ENCODE measurements at regions not wholly inside any gene's neighbourhood (a gene's known extent, or its start where the extent isn't known, plus 50 kb on each side); places are given as distances from the start of the nearest gene placed in this dataset.

DNA sequence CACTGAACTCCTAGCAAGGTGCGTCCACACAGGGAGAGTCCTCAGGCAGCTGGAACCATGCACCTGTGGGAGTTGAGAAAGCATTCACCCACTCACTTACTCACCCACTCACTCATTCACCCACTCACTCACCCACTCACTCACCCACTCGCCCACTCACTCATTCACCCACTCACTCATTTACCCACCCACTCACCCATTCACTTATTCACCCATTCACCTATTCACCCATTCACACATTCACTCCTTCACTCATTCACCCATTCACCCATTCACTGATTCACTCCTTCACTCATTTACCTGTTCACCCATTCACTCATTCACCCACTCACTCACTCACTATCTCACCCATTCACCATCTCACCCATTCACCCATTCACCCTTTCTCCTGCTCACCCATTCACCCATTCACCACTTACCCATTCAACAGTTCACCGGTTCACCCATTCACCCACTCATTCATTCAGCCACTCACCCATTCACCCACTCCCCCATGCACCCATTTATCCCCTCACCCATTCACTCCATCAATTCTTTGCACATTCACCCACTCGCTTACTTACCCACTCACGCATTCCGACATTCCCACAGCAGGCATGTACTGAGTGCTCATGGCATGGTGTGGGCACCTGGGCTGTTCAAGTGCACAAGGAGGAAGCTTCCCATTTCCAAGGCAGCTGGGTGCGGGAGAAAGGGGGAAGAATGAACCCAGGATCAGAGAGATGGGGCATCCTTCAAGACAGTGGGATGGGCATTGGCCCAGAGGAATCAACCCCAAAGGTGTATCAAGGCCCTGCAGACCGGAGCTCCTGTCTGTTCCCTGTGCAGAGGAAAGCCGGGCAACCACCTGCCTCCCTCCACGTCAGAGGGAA lies 135.2 kb upstream of the C14orf180 start:
- no peak for DNase-seq

DNA sequence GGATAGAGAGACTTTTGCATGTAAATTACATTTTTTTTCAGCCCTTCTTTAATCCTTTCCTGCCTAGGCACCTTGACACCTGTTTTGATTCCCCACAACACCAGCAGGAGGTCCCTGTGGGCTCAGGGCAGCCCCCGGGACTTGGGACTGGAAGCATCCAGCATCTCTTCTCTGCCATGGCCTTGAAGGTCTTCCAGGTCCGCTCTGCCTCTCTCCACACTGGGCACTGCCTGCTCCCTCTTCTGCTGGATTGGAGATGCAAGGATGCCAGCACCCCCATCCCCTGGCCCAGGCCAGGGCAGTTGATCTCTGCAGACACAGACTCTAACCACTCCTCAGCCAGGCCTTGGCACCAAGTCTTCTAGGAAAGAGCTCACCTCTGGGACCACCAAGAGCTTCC lies 134.5 kb upstream of the C14orf180 start:
- no peak for DNase-seq

DNA sequence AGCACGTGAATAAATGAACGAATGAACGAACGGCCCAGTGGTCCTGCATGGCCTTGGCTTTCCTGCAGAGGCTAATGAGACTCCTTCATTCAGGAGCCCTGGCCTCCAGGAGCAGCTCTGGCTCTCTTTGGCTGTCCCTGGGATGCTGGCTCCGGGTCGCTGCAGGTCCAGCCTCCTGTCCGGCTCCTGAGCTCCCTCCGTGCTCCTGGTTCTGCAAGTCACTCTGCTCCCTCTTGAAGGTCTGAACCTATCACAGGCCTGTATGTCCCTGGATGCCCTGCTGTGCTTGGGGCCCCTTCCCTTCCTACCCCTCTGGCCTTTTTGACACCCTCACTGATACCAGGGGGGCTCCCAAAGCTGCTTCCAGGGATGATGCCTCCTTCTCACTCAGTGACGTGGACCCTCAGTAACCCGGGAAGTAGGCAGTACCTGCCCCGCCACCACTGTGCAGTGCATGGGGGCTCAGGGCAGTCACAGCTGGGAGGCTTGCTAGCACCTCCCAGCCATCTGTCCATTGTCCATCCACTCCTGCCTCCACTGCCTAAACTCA lies 133.7 kb upstream of the C14orf180 start:
- DNase-seq: no peak

DNA sequence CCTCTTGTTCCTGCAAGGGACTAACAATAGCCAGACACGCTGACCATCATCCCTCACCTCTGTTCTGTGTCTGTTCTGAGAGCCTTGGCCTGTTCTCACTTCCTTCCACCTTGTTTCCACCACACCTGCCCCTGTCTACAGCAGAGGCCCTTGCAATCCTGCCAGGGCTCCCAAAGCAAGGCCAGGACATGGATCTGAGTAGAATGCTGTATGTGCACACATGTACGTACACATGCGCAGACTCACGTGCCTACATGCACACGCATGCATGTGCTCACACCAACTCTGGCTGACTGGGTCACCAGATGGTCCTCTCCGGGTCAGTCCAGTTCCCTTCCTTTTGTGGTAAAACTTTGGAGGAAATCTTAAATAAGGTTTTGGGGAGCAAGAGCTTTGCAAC lies 133.0 kb upstream of the C14orf180 start:
- no peak for DNase-seq

DNA sequence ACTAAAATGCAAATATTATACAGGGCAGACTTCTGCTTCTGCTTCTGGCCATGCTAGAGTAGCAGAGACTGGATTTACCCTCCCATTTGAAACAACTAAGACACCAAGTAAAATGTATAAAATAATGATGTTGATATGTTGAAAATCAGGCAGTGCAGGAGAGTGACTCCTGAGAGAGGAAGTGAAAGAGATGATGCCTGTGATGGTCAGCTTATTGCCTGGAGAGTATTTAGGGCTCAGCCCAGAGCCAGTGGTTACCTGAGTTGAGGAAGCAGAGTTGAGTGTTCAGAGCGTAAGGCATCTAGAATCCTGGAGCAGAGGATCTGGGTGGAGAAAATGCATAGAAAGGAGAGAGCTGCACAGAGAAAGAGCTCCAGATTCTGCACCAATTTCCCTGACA lies 131.8 kb upstream of the C14orf180 start:
- no peak for DNase-seq

DNA sequence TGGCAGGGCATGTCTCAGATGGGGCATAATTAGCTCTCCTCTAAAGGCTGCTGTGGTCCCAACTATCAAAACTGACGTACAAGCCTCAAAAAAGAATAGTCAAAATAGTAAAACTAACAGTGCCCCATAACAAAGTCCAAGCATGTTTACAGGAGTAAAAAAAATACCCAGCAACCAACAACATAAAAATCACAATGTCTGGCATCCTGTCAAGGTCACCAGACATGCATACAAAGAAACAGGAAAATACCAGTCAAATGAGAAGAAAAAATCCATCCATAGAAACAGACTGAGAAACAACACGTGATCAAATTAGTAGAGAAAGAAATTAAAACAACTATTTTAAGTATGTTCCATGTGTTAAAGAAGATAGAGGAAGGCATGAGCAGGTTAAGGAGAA lies 131.2 kb upstream of the C14orf180 start:
- no peak for DNase-seq

DNA sequence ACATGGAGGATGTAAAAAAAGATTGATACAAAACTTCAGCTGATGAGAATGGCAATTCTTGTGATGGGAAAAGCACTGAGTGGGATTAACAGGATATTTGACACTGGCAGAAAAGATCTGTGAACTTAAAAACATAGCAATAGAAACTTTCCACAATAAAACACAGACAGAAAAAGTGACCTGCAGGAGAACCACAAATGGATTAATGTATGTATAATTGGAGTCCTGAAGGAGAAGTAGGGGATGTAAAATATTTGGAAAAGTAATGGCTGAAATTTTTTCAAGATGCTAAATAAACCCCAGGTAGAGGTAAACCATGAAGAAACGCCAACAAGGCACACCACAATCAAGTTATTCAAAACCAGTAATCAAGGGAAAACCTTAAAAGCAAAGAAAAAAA lies 130.8 kb upstream of the C14orf180 start:
- no peak for DNase-seq

DNA sequence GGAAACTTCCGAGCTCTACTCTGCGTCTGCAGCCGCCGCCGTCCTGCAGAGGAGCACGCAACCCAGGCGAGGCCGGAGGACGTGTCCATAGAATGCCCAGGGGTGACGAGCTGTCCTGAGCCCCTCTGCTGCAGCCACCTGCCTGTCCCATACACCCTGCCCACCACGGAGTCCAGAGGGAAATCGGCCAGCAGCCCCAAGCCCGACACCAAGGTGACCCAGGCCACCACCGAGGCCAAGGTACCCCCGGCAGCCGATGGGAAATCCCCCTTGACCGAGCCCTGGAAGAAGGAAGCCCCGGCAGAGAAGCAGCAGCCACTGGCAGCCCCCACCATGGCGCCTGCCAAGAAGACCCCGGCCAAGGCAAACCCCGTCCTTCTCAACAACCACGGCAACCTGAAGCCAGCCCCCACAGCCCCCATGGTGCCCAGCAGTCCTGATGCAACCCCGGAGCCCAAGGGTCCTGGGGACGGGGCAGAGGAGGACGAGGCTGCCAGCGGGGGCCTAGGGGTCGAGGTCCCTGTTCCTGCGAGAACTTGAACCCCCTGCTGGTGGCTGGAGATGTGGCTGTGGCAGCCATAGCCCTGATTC lies 128.7 kb upstream of the C14orf180 start:
- no peak for DNase-seq

DNA sequence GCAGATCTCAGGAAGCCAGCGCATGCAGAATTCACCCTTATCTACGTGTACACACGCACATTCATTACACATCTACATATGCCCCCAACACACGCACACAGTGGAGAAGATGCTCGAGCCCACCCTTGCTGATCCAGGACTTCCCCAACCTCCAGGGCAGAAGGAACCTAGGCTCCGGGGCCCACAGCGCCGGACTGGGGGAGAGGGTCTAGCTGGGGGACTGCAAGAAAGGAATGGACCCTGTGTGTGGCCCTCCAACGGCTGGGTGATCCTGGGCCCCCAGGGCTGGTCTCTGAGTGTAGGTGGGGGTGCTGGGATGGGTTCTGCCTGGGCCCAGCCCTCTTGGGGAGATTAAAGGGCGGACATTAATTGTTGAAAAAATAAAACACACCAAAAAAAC lies 128.1 kb upstream of the C14orf180 start:
- DNase-seq: no peak

DNA sequence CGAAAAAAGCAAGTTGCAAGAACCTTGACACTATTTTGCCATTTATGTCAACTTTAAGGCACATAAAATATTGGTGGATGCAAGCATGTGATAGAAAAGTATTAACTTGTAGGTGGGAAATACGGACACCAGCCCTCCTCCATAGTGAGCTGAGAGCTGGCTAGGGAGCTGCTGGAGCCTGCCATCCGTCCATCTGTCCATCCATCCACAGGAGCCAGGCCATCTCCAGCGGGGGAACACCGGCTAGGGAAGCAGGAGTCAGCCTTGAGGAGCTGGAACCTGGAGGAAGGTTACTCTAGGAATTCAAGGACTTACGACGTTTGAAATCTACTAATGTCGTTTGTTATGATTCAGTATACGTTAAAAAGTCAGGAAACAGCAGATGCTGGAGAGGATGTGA lies 120.7 kb upstream of the C14orf180 start:
- no peak for DNase-seq

DNA sequence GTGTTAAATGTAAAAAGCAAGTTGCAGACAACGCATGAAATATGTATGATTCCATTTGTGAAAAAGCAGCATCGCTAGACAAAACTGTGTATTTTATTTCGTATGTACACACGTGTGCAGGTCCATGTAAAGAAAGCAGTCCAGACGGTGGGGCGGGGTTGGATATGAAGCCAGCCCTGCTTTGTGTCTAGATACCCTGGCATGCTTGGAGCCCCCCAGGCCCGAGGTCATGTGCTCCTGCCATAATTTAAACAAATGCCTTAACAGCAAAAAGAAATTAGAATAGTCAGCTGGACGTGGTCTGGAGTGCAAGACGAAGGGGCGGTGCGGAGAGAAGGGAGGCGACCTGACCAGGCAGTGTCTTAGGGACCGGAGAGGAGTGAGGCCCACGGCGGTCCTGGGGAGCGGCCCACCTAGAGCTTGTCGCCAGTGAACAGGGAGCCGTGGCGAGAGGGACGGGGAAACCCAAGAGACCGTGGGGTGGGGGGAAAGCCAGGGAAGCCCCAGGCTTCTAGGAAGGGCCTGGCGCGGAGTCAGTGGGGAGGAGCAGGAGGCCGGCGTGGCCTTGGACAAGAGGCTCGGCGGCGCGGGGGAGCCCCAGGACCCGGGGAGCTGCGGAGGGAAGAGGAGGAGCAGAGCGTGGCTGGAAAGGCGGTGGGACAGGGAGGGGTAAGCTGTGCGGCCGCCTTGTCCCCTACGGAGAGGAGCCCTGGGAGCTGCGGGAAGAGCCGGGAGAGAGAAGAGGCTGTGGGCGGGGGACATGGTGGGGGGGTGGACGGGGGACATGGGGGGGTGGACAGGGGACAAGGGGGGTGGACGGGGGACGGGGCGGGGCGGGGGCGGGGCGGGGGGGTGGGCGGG lies 118.5 kb upstream of the C14orf180 start:
- no peak for DNase-seq

DNA sequence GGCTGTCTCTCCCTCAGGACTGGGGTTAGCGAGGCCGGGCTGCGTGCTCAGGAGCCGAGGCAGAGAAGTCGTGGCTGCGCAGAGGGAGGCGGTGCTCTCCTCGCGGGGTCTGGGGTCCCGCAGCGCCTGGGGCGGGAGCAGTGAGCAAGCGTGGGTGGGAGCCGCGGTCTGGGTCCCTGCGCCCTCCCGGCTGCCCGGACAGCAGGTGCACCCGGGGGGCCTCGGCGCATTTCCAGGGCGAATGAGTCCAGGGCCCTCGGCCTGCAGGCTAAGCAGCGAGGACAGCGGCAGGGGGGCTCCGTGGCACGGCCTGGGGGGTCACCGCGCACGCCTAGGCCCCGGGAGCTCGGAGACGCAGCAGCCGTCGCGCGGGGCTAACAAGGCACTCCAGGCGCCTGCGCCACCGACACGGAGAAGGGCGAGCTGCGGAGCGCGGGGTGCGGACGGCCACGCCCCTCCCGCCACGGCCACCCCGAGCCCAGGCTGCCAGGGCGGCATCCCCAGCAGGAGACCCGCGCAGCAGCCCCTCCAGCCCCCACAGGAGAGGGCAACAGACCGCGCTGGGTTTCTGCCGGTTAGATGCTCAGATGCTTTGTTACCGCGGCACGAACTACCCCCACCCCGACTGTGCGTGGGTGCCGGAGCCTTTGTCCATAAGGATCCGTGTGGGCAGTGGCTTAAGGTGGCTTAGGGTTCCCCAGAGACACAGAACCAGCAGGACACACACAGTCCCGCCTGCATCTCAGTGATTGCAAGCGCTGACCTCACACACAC lies 117.7 kb upstream of the C14orf180 start:
- no peak for DNase-seq

DNA sequence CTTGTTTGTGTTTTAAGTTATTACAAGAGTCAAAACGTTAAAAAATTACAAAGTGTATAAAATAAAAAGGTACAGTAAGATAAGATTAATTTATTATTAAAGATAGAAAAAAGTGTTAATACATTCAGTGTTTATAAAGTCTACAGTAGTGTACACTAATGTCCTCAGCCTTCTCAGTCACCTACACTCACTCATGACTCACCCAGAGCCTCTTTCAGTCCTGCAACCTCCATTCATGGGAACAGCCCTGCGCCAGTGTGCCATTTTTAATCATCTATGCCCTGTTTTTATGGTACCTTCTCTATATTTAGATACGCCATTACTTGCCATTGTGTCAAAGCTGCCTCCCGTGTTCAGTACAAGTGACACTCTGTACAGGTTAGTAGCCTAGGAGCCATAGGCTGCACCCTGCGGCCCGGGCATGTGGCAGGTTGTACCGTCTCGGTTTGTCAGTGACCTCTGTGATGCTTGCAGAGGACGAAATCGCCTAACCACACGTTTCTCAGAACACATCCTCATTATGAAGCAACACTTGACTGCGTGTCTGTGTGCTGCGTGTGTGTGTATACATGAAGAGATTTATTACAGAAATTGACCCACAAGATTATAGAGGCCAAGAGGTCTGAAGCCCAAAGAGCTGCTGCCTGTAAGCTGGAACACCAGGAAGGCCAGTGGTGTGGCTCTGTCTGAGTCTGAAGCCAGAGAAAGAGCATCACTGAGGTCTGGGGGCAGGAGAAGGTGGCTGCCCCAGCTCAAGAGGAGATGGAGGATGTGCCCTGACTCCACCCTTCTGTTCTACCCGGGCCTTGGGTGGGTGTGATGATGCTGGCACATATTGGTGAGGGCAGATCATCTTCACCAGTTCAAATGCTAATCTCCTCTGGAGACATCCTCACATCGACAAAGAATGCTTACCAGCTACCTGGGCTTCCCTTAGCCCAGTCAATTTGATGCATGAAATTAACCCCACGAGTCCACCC lies 116.6 kb upstream of the C14orf180 start:
- no peak for DNase-seq

DNA sequence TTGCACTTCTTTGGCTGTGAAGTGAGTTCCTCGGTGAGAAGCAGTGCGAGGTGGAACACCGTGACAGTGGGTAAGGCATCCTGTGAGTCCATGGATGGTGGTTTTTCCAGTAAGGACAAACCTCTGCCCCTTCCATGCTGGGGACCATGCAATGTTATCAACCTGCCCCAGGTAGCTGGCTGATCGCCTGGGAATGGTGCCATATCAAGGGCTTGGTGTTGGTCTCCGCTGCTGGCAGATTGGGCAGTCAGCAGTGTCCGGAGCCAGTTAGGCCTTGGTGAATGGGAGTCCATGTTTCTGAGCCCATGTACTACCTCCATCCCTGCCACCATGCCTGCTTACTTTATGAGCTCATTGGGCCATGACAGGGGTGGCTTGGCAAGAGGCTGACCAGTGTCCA lies 114.7 kb upstream of the C14orf180 start:
- no peak for DNase-seq

DNA sequence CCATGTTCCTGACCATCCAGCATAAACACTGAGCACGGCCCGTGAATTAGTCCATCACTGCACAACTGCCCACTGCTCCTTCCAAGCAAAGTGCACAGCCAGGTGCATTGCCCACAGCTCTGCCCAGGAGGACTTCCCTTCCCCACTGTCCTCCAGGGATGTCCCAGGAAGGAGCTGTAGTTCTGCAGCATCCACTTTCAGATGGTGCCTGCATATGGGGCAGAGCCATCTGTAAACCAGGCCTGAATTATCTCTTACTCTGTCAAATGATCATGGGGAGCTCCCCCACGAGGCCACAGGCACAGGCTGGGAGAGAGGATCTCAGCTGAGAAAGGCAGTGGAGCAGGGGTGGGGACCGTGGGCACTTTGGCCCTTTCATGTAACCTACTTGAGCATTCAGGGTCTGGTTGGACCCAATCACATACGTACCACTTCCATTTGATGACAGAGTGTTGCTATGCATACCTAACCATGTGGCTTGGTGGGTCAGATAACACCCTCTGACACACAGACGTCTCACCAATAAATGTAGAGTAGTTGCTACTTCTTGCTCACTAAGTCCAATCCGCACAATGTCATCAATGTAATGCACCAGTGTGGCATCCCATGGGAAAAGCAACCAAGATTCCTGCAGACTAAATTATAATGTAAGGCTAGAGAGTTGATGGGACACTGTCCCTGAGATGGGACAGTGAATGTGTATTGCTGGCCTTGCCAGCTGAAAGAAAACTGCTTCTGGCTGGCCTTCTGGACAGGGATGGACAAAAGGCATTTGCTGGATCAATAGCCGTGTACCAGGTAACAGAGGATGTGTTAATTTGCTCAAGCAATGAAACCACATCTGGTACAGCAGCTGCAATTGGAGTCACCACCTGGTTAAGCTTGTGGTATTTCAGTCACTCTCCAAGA lies 113.8 kb upstream of the C14orf180 start:
- no peak for DNase-seq

DNA sequence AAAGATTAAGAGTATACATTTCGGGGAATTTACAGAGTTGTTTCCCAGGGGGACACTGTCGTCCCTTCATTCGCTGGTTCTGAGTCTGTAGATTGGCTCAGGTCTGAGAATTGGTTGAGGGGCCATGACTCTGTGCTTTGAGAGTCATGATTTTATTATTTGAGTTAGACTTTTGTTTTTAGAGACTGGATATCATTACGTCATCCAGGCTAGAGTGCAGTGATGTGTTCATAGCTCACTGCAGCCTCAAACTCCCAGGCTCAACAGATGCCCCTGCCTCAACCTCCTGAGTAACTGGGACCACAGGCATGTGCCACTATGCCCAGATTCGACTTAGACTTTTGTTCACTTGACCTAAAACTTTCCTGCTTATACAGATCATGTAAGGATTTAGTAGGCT lies 112.3 kb upstream of the C14orf180 start:
- no peak for DNase-seq

DNA sequence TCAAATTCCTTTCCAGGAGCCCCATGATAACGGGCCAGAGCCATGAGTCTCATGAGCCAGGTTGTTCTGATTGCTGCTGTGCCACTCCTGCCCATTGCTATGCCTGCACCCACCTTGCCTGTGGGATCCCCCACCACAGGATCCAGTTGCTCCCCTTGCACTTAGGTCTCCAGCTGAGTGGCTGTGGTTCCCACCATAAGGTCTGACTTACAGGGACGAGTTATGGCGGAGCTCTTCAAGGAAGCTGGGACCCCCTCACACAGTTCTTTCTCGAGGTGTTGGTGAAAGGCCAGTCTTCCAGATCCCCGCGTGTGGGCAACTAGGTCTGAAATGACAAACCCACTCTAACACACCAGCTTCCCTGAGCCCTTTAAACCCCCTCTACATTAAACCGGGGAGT lies 111.9 kb upstream of the C14orf180 start:
- DNase-seq: no peak

DNA sequence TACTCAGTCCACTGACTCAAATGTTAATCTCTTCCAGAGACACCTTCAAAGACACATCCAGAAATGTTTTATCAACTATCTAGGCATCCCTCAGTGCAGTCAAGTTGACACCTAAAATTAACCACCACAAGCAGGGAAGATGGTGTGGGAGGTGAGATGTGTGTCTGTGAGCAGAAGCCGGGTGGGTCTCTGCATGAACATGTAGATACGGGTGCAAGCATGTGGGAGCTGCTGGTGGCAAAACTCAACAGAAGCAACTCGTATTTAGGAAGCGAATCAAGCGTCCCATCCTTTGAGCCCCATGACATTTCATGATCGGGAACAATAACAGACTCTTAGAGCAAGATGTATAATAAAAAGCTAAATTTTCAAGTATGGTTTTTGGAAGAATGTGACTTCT lies 110.0 kb upstream of the C14orf180 start:
- no peak for DNase-seq

DNA sequence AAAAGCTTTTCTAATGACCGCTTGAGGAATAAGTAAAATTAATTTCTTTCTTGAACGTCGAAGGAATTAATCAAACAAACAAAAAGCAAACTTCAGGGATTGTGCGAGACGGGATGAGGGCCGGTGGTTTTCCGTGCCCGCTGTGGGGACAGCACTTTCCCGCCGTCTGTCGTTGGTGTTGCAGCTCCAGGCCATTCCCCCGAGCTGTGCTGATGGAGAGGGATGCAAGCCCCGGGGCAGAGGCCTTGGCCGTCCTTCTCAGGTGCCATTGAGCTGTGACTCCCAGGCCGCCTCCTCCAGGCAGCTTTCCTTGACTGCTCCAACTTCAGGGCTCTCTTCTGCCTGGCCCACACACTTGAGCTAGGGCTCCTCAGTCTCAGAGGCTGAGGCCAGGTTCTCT lies 109.0 kb upstream of the C14orf180 start:
- no peak for DNase-seq

DNA sequence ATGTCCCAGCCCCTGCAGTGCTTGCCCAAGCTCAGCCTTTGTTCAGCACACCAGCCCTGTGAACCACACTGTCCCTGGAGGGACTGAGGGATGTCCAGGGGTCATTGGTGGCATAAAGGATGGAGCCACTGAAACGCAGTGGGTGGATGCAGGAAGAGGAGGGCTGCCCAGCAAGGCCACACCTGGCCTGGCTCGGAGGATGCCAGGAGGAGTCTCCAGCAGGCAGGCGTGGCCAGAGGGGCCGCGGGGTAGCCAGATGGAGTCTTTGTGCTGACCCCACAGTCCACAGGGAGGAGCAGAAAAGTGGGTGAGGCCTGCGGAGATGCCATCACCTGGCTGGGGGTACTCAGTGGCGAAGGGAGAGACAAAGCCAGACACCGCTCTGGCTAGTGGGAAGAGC lies 108.5 kb upstream of the C14orf180 start:
- DNase-seq: no peak
